GM23338 (cell line): ENCODE measurements at regions not wholly inside any gene's neighbourhood (a gene's known extent, or its start where the extent isn't known, plus 50 kb on each side); places are given as distances from the start of the nearest gene placed in this dataset.

Source experiments
- ATAC-seq: fragments of 200-7000 bp; cut with Tn5 transposase; 3 replicates; pipeline ENCODE4 v1.9.1; 2020
- DNase-seq: peaks from one replicate; pipeline ENCODE4 v3.0.0-alpha.2; 2015; ENCODE audit warnings: low spot score
- H2AFZ ChIP-seq: fragments of 200-600 bp; sonication (generic); 2 replicates; pipeline ENCODE4 v1.8.0; 2016; ENCODE audit warnings: antibody characterized with exemption, mild to moderate bottlenecking, moderate library complexity
- H3F3A ChIP-seq: fragments of 200-600 bp; sonication (generic); replicated peaks from 2 replicates; pipeline ENCODE4 v1.8.0; 2017; ENCODE audit warnings: antibody characterized with exemption, mixed run types, low read depth
- H3K27ac ChIP-seq: fragments of 200-600 bp; sonication (generic); 2 replicates; pipeline ENCODE4 v1.6.1; 2016; ENCODE audit warnings: low read depth
- H3K27me3 ChIP-seq: fragments of 200-600 bp; sonication (generic); 2 replicates; pipeline ENCODE4 v1.8.0; 2016; ENCODE audit warnings: mild to moderate bottlenecking, mixed run types, moderate library complexity; ENCODE audit not compliant: insufficient read depth
- H3K36me3 ChIP-seq: fragments of 200-600 bp; sonication (generic); 2 replicates; pipeline ENCODE4 v1.8.0; 2016; ENCODE audit warnings: mild to moderate bottlenecking; ENCODE audit not compliant: insufficient read depth
- H3K4me1 ChIP-seq: fragments of 200-600 bp; sonication (generic); 2 replicates; pipeline ENCODE4 v1.8.0; 2016; ENCODE audit warnings: mild to moderate bottlenecking, moderate library complexity; ENCODE audit not compliant: insufficient read depth
- H3K4me2 ChIP-seq: fragments of 200-600 bp; sonication (generic); 2 replicates; pipeline ENCODE4 v1.7.1; 2017; ENCODE audit warnings: mixed run types
- H3K4me3 ChIP-seq: fragments of 200-600 bp; sonication (generic); 2 replicates; pipeline ENCODE4 v1.6.1; 2016; ENCODE audit warnings: mixed run types
- H3K79me2 ChIP-seq: fragments of 200-600 bp; sonication (generic); replicated peaks from 2 replicates; pipeline ENCODE4 v1.8.0; 2017; ENCODE audit warnings: mild to moderate bottlenecking; ENCODE audit not compliant: insufficient read depth
- H3K9me2 ChIP-seq: fragments of 200-600 bp; sonication (generic); 2 replicates; pipeline ENCODE4 v1.8.0; 2017; ENCODE audit not compliant: insufficient read depth
- H4K20me1 ChIP-seq: fragments of 200-600 bp; sonication (generic); replicated peaks from 2 replicates; pipeline ENCODE4 v1.8.0; 2017; ENCODE audit warnings: mild to moderate bottlenecking; ENCODE audit not compliant: insufficient read depth
- H3K27ac Mint-ChIP-seq: 2 replicates; pipeline ENCODE4 v1.8.0; 2020; ENCODE audit warnings: inconsistent platforms, mild to moderate bottlenecking, moderate library complexity, mixed read lengths
- H3K27me3 Mint-ChIP-seq: 3 replicates; pipeline ENCODE4 v1.8.0; 2022; ENCODE audit warnings: low read depth, mild to moderate bottlenecking, moderate library complexity, mixed read lengths, inconsistent platforms; ENCODE audit not compliant: insufficient read depth, poor library complexity
- H3K36me3 Mint-ChIP-seq: 3 replicates; pipeline ENCODE4 v1.8.0; 2021; ENCODE audit warnings: low read depth, mild to moderate bottlenecking, inconsistent platforms, moderate library complexity, mixed read lengths
- H3K4me1 Mint-ChIP-seq: 3 replicates; pipeline ENCODE4 v1.8.0; 2020; ENCODE audit warnings: mild to moderate bottlenecking, inconsistent platforms, mixed read lengths
- H3K4me3 Mint-ChIP-seq: 3 replicates; pipeline ENCODE4 v1.8.0; 2021; ENCODE audit warnings: moderate library complexity, mild to moderate bottlenecking, inconsistent platforms, mixed read lengths
- H3K9me3 Mint-ChIP-seq: 3 replicates; pipeline ENCODE4 v1.8.0; 2020; ENCODE audit warnings: moderate library complexity, mild to moderate bottlenecking, inconsistent platforms, mixed read lengths
- CTCF ChIP-seq, 2 experiments: fragments of 200-600 bp in 1 of 2; sonication (generic) in 1 of 2; conservative IDR thresholded peaks; 2 replicates each; pipeline versions ENCODE4 v1.5.1 to v1.6.1; 2016 to 2017; ENCODE audit warnings: antibody characterized with exemption in 2 of 2, low read depth in 2 of 2, mild to moderate bottlenecking in 2 of 2, moderate library complexity in 1 of 2
- EZH2 ChIP-seq: fragments of 200-600 bp; sonication (generic); IDR thresholded peaks from one replicate; pipeline ENCODE4 v1.8.0; 2017; ENCODE audit warnings: antibody characterized with exemption, mild to moderate bottlenecking, low read depth; ENCODE audit not compliant: unreplicated experiment
- JUNB ChIP-seq: IDR thresholded peaks from one replicate; pipeline ENCODE4 v1.6.1; 2016; ENCODE audit warnings: antibody characterized with exemption; ENCODE audit not compliant: unreplicated experiment
- NANOG ChIP-seq: IDR thresholded peaks from 2 replicates; pipeline ENCODE4 v1.6.1; 2016; ENCODE audit warnings: antibody characterized with exemption, borderline replicate concordance
- POLR2AphosphoS5 ChIP-seq: IDR thresholded peaks from 2 replicates; pipeline ENCODE4 v1.6.1; 2016; ENCODE audit warnings: antibody characterized with exemption, low read depth
- REST ChIP-seq: IDR thresholded peaks from one replicate; pipeline ENCODE4 v1.6.1; 2018; ENCODE audit warnings: antibody characterized with exemption; ENCODE audit not compliant: unreplicated experiment

DNA sequence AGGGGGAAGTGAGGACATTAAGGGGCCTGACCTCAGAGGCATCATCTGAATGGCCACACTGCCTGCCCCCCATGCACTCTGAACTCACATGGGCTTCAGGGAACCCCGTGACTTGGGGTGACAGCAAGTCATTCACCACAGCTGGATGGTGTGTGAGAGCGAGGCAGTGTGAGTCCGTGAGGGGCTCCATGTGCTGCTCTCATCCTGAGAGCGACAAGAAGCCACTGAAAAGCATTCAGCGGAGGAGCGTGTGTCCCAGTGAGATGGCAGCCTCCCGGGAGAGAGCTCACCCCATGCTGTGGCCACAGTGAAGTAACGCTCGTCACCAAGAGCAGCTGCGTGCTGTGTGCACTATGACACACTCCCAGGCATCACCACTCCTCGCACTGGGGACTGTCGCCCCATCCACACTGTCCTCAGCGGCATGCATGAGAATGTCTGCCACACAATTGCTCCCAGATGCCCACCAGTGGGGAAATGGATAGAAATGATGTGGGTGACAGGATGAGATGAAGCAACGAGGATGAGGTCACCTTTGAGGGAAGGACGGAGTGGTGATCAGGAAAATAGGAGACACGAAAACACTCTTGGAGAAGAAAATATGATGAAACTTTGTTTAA, 213.0 kb upstream of the RAB6C start:
- Histone ChIP-seq H3K4me2 (no peak overlapping the region), H4K20me1 (no peaks in the 10 kb centered on the region), H3K9me2 (no peaks in the 10 kb centered on the region), H3K79me2 (no peaks in the 10 kb centered on the region), H3K36me3 (no peaks in the 10 kb centered on the region), H2AFZ (no peak overlapping the region), H3K27me3 (no peaks in the 10 kb centered on the region), H3F3A (no peaks in the 10 kb centered on the region), H3K4me1 (no peaks in the 10 kb centered on the region), H3K4me3 (no peak overlapping the region), H3K27ac (no peak overlapping the region)
- Mint-ChIP-seq H3K27me3 (peaks cover 9% of the 10 kb centered on the region), H3K36me3 (no peaks in the 10 kb centered on the region), H3K9me3 (no peaks in the 10 kb centered on the region), H3K4me1 (0 out of 3 replicates have a peak, but pooled peaks cover 4% of the 10 kb centered on the region), H3K4me3 (no peak overlapping the region), H3K27ac (no peak overlapping the region)
- TF ChIP-seq EZH2, result no peak
- no peak for TF ChIP-seq REST
- TF ChIP-seq CTCF (conservative IDR thresholded peaks at IDR 0.05; ENCODE audit: low read depth in 2 of 2), result no peak
- TF ChIP-seq NANOG, result no peak
- no peak for TF ChIP-seq JUNB
- no peak for TF ChIP-seq POLR2AphosphoS5
- ATAC-seq, result no peak
- no peak for DNase-seq

GRCh38 chr2:129767346-129768035, 212.0 kb upstream of the RAB6C start:
- H3K9me2 ChIP-seq, result no peaks in the 10 kb centered on the region
- no peaks in the 10 kb centered on the region for H3K4me1 ChIP-seq
- Mint-ChIP-seq H3K27me3 (peaks cover 13% of the 10 kb centered on the region), H3K9me3 (0 out of 3 replicates have a peak, but pooled peaks cover 2% of the 10 kb centered on the region), H3K27ac (no peak overlapping the region), H3K4me3 (no peak overlapping the region), H3K4me1 (0 out of 3 replicates have a peak, but pooled peaks cover 4% of the 10 kb centered on the region), H3K36me3 (no peaks in the 10 kb centered on the region)
- H3K27ac ChIP-seq, result no peak overlapping the region
- no peak overlapping the region for H3K4me2 ChIP-seq
- ATAC-seq (no peak), DNase-seq (no peak)
- no peaks in the 10 kb centered on the region for H3K27me3 ChIP-seq
- TF ChIP-seq NANOG, result no peak
- TF ChIP-seq EZH2, result no peak
- H4K20me1 ChIP-seq, result no peaks in the 10 kb centered on the region
- H3F3A ChIP-seq, result no peaks in the 10 kb centered on the region
- no peaks in the 10 kb centered on the region for H3K36me3 ChIP-seq
- H3K4me3 ChIP-seq, result no peak overlapping the region
- H2AFZ ChIP-seq, result peak overlapping the region; percentile 10; the same call in 1 of the 2 replicates
- no peaks in the 10 kb centered on the region for H3K79me2 ChIP-seq
